ENCODE measurements at regions not wholly inside any gene's neighbourhood (a gene's known extent, or its start where the extent isn't known, plus 50 kb on each side); places are given as distances from the start of the nearest gene placed in this dataset.

DNA sequence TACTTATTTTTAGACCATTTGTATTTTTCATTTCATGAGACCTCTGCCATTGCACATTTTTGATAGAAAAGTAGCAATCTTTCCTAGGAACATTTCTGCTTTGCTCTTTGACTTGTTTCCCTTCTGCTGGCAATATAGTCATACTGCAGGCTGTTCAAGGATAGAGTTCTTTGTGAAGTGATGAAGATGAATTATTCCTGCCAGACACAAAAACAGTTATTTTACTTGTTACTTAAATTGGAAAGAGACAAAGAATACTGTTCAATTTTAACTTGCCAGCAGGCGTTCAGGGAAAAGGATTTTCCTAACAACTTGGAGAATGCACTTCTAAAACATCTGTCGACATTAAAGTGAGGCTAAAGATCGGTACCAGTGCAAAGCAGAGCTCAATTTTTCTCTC, 251.7 kb upstream of the ACTBL2 start:
- TF ChIP-seq CTCF (IDR thresholded peaks at IDR 0.05; ENCODE audit: insufficient read depth, low read length) (no peak), POLR2AphosphoS5 (IDR thresholded peaks at IDR 0.05; ENCODE audit: low read depth) (no peak), REST (IDR thresholded peaks at IDR 0.05; ENCODE audit: insufficient replicate concordance, low read depth) (no peak), GABPA (IDR thresholded peaks at IDR 0.05; ENCODE audit: low read depth) (no peak), SPI1 (IDR thresholded peaks at IDR 0.05; ENCODE audit: borderline replicate concordance, low read depth) (no peak)
- no peak for DNase-seq (ENCODE audit: low read depth in 1 of 2, low spot score in 1 of 2)
- Histone ChIP-seq H3K27me3 (ENCODE audit: insufficient read depth, poor library complexity, severe bottlenecking) (no peaks in the 10 kb centered on the region), H3K4me3 (replicated peaks; ENCODE audit: insufficient read depth, low read length) (no peak overlapping the region), H3K27ac (replicated peaks) (no peak overlapping the region)

DNA sequence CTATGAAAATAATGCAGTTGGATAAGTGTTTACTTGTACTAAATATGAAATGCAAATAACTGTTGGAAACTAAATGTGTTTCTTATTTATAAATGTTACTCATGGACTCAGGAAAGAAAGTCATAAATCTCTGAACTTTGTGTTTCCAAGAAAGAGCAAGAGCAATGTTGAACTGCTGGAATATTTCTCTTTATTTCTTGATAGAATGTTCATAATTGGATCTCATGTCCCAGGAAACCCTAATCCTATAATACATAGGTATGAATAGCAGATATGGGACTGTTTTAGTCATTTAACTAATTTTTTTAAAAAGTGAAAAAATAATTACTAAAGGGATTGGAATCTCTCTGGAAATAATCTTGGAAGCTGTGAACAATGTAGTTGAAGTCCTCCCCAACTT, 245.0 kb upstream of the ACTBL2 start:
- no peak overlapping the region for H3K4me3 ChIP-seq (replicated peaks; ENCODE audit: insufficient read depth, low read length)
- H3K27ac ChIP-seq (replicated peaks), result no peak overlapping the region
- no peaks in the 10 kb centered on the region for H3K27me3 ChIP-seq (ENCODE audit: insufficient read depth, poor library complexity, severe bottlenecking)
- TF ChIP-seq SPI1 (IDR thresholded peaks at IDR 0.05; ENCODE audit: borderline replicate concordance, low read depth), result no peak
- no peak for TF ChIP-seq GABPA (IDR thresholded peaks at IDR 0.05; ENCODE audit: low read depth)
- TF ChIP-seq CTCF (IDR thresholded peaks at IDR 0.05; ENCODE audit: insufficient read depth, low read length), result no peak
- no peak for TF ChIP-seq POLR2AphosphoS5 (IDR thresholded peaks at IDR 0.05; ENCODE audit: low read depth)
- TF ChIP-seq REST (IDR thresholded peaks at IDR 0.05; ENCODE audit: insufficient replicate concordance, low read depth), result no peak
- DNase-seq (ENCODE audit: low read depth in 1 of 2, low spot score in 1 of 2), result no peak

- DNase-seq (ENCODE audit: low read depth in 1 of 2, low spot score in 1 of 2), result no peak
- Histone ChIP-seq H3K27me3 (ENCODE audit: insufficient read depth, poor library complexity, severe bottlenecking) (no peaks in the 10 kb centered on the region), H3K27ac (replicated peaks) (no peak overlapping the region), H3K4me3 (replicated peaks; ENCODE audit: insufficient read depth, low read length) (no peak overlapping the region)
- TF ChIP-seq POLR2AphosphoS5 (IDR thresholded peaks at IDR 0.05; ENCODE audit: low read depth), result no peak
Observed at GRCh38 chr5:57725658-57726504, 243.3 kb upstream of the ACTBL2 start.

DNA sequence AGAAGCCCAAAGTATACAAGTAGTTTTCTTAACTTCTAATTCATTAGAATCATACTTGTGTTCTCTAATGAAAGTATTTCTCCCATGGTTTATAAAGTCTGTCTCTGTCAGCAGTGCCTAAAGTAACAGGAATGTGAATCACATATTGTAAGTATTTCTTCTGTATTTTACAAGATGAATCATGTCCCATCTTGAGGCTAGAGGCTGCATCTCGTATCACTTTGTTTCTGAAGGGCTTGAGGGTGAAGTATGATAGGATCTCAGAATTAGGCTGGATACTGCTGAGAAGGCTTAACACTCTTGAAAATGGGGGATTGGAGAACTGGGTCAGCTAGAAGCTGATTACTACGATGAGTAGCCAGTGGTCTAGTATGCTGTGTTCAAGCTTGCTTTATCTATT, 242.2 kb upstream of the ACTBL2 start:
- H3K27ac ChIP-seq (replicated peaks), result no peak overlapping the region
- no peaks in the 10 kb centered on the region for H3K27me3 ChIP-seq (ENCODE audit: insufficient read depth, poor library complexity, severe bottlenecking)
- no peak for TF ChIP-seq SPI1 (IDR thresholded peaks at IDR 0.05; ENCODE audit: borderline replicate concordance, low read depth)
- TF ChIP-seq CTCF (IDR thresholded peaks at IDR 0.05; ENCODE audit: insufficient read depth, low read length), result no peak
- TF ChIP-seq GABPA (IDR thresholded peaks at IDR 0.05; ENCODE audit: low read depth), result no peak
- no peak for TF ChIP-seq REST (IDR thresholded peaks at IDR 0.05; ENCODE audit: insufficient replicate concordance, low read depth)
- no peak for TF ChIP-seq POLR2AphosphoS5 (IDR thresholded peaks at IDR 0.05; ENCODE audit: low read depth)
- H3K4me3 ChIP-seq (replicated peaks; ENCODE audit: insufficient read depth, low read length), result no peak overlapping the region
- no peak for DNase-seq (ENCODE audit: low read depth in 1 of 2, low spot score in 1 of 2)
